HT-29 (cell line): ENCODE measurements at regions not wholly inside any gene's neighbourhood (a gene's known extent, or its start where the extent isn't known, plus 50 kb on each side); places are given as distances from the start of the nearest gene placed in this dataset.
"Not testable (repeated sequence)": the region's sequence is repeated elsewhere in the genome, so short reads cannot be mapped to it uniquely, and the experiment has no call there.

Experiments
- DNase-seq: peaks from one replicate; pipeline ENCODE4 v3.0.0-alpha.2; 2015; ENCODE audit warnings: low spot score

GRCh38 chr2:134014196-134014960 is 239.5 kb upstream of the MGAT5 start:
- no peak for DNase-seq

GRCh38 chr2:134019871-134020270 is 234.0 kb upstream of the MGAT5 start:
- no peak for DNase-seq

- DNase-seq = no peak
These were observed 233.3 kb upstream of the MGAT5 start for GRCh38 chr2:134020608-134021007.

GRCh38 chr2:134021830-134022524 is 231.9 kb upstream of the MGAT5 start:
- no peak for DNase-seq

GRCh38 chr2:134023854-134024253 is 230.0 kb upstream of the MGAT5 start:
- no peak for DNase-seq

GRCh38 chr2:134027980-134028379 is 225.9 kb upstream of the MGAT5 start:
- no peak for DNase-seq

GRCh38 chr2:134029418-134029817 is 224.5 kb upstream of the MGAT5 start:
- DNase-seq = no peak

- no peak for DNase-seq
These were observed 222.3 kb upstream of the MGAT5 start for GRCh38 chr2:134031539-134031938.

- no peak for DNase-seq
These were observed 218.1 kb upstream of the MGAT5 start for GRCh38 chr2:134035605-134036370.

GRCh38 chr2:134039912-134040581 is 213.8 kb upstream of the MGAT5 start:
- no peak for DNase-seq

- not testable (repeated sequence) for DNase-seq
These were observed 213.2 kb upstream of the MGAT5 start for GRCh38 chr2:134040626-134041172.

- no peak for DNase-seq
These were observed 212.0 kb upstream of the MGAT5 start for GRCh38 chr2:134041877-134042276.

GRCh38 chr2:134043028-134043427 is 210.8 kb upstream of the MGAT5 start:
- not testable (repeated sequence) for DNase-seq

GRCh38 chr2:134052173-134052572 is 201.7 kb upstream of the MGAT5 start:
- no peak for DNase-seq

GRCh38 chr2:134056173-134056572 is 197.7 kb upstream of the MGAT5 start:
- DNase-seq = no peak

- DNase-seq = not testable (repeated sequence)
These were observed 192.8 kb upstream of the MGAT5 start for GRCh38 chr2:134061066-134061465.

GRCh38 chr2:134062235-134062634 is 191.6 kb upstream of the MGAT5 start:
- DNase-seq = not testable (repeated sequence)

- DNase-seq = not testable (repeated sequence)
These were observed 190.0 kb upstream of the MGAT5 start for GRCh38 chr2:134063916-134064315.

GRCh38 chr2:134070281-134070741 is 183.6 kb upstream of the MGAT5 start:
- no peak for DNase-seq

- DNase-seq = no peak
These were observed 181.5 kb upstream of the MGAT5 start for GRCh38 chr2:134072341-134072740.

GRCh38 chr2:134073023-134073422 is 180.8 kb upstream of the MGAT5 start:
- DNase-seq = no peak
